GM20000 (cell line): ENCODE measurements at regions not wholly inside any gene's neighbourhood (a gene's known extent, or its start where the extent isn't known, plus 50 kb on each side); places are given as distances from the start of the nearest gene placed in this dataset.

ENCODE experiments used
- DNase-seq: peaks from one replicate; pipeline ENCODE4 v3.0.0; 2012; ENCODE audit warnings: low spot score
- CTCF ChIP-seq: IDR thresholded peaks from 2 replicates; pipeline ENCODE4 v1.5.1; 2012; ENCODE audit warnings: mild to moderate bottlenecking, control low read depth; ENCODE audit errors: extremely low read depth, missing control alignments

DNA sequence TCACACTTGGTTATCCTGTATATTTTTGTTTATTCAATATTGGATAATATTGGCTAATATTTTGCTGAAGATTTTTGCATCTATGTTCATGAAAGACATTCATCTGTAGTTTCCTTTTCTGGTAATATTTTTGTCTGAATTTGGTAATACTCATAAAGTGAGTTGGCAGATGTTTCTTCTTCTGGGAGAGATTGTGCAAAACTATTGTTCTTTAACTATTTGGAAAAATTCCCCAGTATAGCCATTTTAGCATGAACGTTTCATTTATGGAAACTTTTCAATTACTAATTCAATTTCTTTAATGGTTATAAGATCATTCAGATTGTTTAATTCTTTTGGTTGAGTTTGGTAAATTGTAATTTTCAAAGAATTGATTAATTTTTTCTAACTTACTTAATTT, 560.8 kb upstream of the FZD8 start:
- no peak for TF ChIP-seq CTCF

GRCh38 chr10:36200577-36200976, 558.5 kb upstream of the FZD8 start:
- no peak for DNase-seq
- TF ChIP-seq CTCF, result no peak

More for the DNA sequence above, 560.8 kb upstream of the FZD8 start:
- no peak for DNase-seq

DNA sequence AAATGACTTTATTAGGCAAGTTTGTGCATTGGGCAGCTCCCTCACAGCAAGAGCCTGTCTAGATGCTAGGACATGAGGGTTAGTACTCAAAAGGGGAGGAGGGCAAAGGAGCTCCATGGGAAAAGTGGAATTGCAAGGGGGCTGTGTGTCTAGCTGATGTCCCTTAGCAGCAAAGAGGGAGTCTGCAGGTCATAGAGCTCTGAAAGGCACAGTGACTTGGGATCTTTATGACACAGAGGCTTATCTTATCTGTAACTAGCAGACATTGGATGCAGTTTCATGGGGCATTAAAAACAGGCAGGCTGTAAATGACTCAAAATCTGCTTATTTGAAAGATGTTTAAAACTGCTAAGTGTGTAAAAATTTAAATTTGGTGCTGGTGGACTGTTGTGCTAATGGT, 556.2 kb upstream of the FZD8 start:
- no peak for DNase-seq
- no peak for TF ChIP-seq CTCF

GRCh38 chr10:36195364-36195763, 553.3 kb upstream of the FZD8 start:
- TF ChIP-seq CTCF, result no peak
- DNase-seq, result no peak

DNA sequence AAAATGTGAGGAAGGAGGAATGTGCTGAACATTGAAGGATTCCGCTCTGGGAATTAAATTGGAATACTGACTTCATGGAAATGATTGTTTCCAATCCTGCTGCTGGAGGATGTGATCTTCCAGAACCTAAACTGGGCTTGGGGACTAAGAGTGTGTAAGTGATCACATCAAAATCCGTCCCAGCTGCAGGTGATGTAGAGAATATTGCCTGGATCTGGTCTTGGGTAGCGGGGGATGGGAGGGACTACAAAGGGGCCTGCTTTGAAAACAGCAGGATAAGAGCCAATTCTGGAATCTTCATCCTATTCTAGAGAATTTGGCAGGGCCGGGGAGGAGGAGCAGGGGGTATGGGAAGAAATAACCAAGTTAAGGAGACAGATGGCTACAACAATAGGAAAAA, 552.2 kb upstream of the FZD8 start:
- DNase-seq, result no peak
- TF ChIP-seq CTCF, result no peak

- DNase-seq, result no peak
- TF ChIP-seq CTCF, result no peak
Observed at GRCh38 chr10:36191009-36191408, 548.9 kb upstream of the FZD8 start.

DNA sequence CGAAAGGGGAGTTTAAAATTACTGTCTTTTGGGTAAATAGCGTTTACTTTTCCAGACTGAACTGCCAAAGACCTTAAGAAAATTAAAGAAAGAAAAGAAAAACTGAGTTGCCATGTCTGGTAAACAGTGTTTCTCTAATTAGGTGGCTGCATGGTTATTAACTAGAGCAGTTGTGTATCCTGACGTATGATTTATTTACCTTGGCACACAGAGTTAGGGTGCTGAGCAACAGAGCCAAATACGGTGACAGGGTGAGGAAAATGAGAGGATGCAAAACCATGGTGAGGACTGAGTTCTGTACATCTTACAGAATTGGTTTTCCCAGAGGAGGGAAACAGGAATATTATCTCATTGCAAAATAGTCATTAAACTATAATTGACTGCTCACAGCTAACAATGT, 546.4 kb upstream of the FZD8 start:
- no peak for DNase-seq
- no peak for TF ChIP-seq CTCF
